GM12878 (cell line): ENCODE measurements at regions not wholly inside any gene's neighbourhood (a gene's known extent, or its start where the extent isn't known, plus 50 kb on each side); places are given as distances from the start of the nearest gene placed in this dataset.

Experiments used
- ATF3 ChIP-seq: IDR thresholded peaks from 2 replicates; pipeline ENCODE4 v1.6.1; 2011; ENCODE audit warnings: low read depth, mild to moderate bottlenecking, low read length, moderate library complexity, borderline replicate concordance; ENCODE audit errors: extremely low read depth
- BACH1 ChIP-seq: fragments of 450-650 bp; IDR thresholded peaks from 2 replicates; pipeline ENCODE4 v1.6.1; 2017; ENCODE audit warnings: mild to moderate bottlenecking, borderline replicate concordance
- BHLHE40 ChIP-seq, 2 experiments: fragments of 450-650 bp in 1 of 2; IDR thresholded peaks; 2 replicates each; pipeline ENCODE4 v1.6.1; 2011 to 2017; ENCODE audit warnings: low read depth in 2 of 2, borderline replicate concordance in 1 of 2, improper control_type of control experiment in 1 of 2, low read length in 1 of 2, mild to moderate bottlenecking in 1 of 2
- CREB1 ChIP-seq: IDR thresholded peaks from 2 replicates; pipeline ENCODE4 v1.6.1; 2012; ENCODE audit warnings: low read depth, mild to moderate bottlenecking, inconsistent platforms
- DPF2 ChIP-seq: fragments of 450-650 bp; IDR thresholded peaks from 2 replicates; pipeline ENCODE4 v1.6.1; 2017; ENCODE audit warnings: mild to moderate bottlenecking
- EED ChIP-seq: sonication (generic); IDR thresholded peaks from 2 replicates; pipeline ENCODE4 v1.6.1; 2016; ENCODE audit warnings: antibody characterized with exemption, low read depth
- ETV6 ChIP-seq, 2 experiments: fragments of 450-650 bp in 1 of 2; IDR thresholded peaks in 1 of 2; conservative IDR thresholded peaks in 1 of 2; 2 replicates each; pipeline ENCODE4 v1.6.1; 2014; ENCODE audit warnings: antibody characterized with exemption in 1 of 2, borderline replicate concordance in 1 of 2, low read depth in 1 of 2, mild to moderate bottlenecking in 1 of 2, moderate library complexity in 1 of 2
- FOXM1 ChIP-seq: IDR thresholded peaks from 2 replicates; pipeline ENCODE4 v1.6.1; 2012; ENCODE audit warnings: low read depth, mild to moderate bottlenecking, inconsistent platforms, low read length, moderate library complexity
- GATAD2B ChIP-seq: fragments of 450-650 bp; conservative IDR thresholded peaks from 2 replicates; pipeline ENCODE4 v1.6.1; 2017; ENCODE audit warnings: low read depth, mild to moderate bottlenecking, moderate library complexity
- HDAC6 ChIP-seq: fragments of 200-600 bp; sonication (generic); IDR thresholded peaks from one replicate; pipeline ENCODE4 v1.8.0; 2017; ENCODE audit warnings: antibody characterized with exemption; ENCODE audit not compliant: unreplicated experiment
- IKZF1 ChIP-seq: fragments of 450-650 bp; conservative IDR thresholded peaks from 2 replicates; pipeline ENCODE4 v1.6.1; 2017; ENCODE audit warnings: antibody characterized with exemption, mild to moderate bottlenecking
- IRF4 ChIP-seq: IDR thresholded peaks from 2 replicates; pipeline ENCODE4 v1.6.1; 2011; ENCODE audit warnings: low read depth, low read length
- MEF2A ChIP-seq: IDR thresholded peaks from 2 replicates; pipeline ENCODE4 v1.6.1; 2011; ENCODE audit warnings: low read depth, mild to moderate bottlenecking, low read length, moderate library complexity; ENCODE audit not compliant: insufficient read depth
- MEF2B ChIP-seq: fragments of 450-650 bp; IDR thresholded peaks from 2 replicates; pipeline ENCODE4 v1.6.1; 2018; ENCODE audit warnings: mild to moderate bottlenecking, moderate library complexity; ENCODE audit not compliant: partially characterized antibody, poor library complexity, severe bottlenecking
- MYC ChIP-seq: IDR thresholded peaks from 2 replicates; pipeline ENCODE4 v1.6.1; 2011; ENCODE audit warnings: mild to moderate bottlenecking, low read length, moderate library complexity, inconsistent platforms; ENCODE audit not compliant: insufficient read depth, insufficient replicate concordance, insufficient read length, severe bottlenecking
- NKRF ChIP-seq: fragments of 450-650 bp; conservative IDR thresholded peaks from 2 replicates; pipeline ENCODE4 v1.6.1; 2017; ENCODE audit warnings: mild to moderate bottlenecking, moderate library complexity
- NR2F1 ChIP-seq: fragments of 450-650 bp; conservative IDR thresholded peaks from 2 replicates; pipeline ENCODE4 v1.6.1; 2017; ENCODE audit warnings: mild to moderate bottlenecking
- PML ChIP-seq: IDR thresholded peaks from 2 replicates; pipeline ENCODE4 v1.6.1; 2012; ENCODE audit warnings: low read length, inconsistent platforms
- RELB ChIP-seq: fragments of 450-650 bp; IDR thresholded peaks from 2 replicates; pipeline ENCODE4 v1.6.1; 2017; ENCODE audit warnings: low read depth, mild to moderate bottlenecking, moderate library complexity
- SMC3 ChIP-seq: IDR thresholded peaks from 2 replicates; pipeline ENCODE4 v1.6.1; 2011; ENCODE audit warnings: low read length, improper control_type of control experiment, borderline replicate concordance
- STAT3 ChIP-seq: IDR thresholded peaks from 2 replicates; pipeline ENCODE4 v1.6.1; 2011; ENCODE audit warnings: low read depth, low read length, improper control_type of control experiment
- USF2 ChIP-seq: IDR thresholded peaks from 2 replicates; pipeline ENCODE4 v1.6.1; 2011; ENCODE audit warnings: low read depth, low read length, improper control_type of control experiment, borderline replicate concordance
- ZNF24 ChIP-seq: fragments of 450-650 bp; IDR thresholded peaks from 2 replicates; pipeline ENCODE4 v1.6.1; 2017; ENCODE audit warnings: antibody characterized with exemption, mild to moderate bottlenecking
- TF ChIP-seq, protein P1 (sequence below): IDR thresholded peaks from 2 replicates; pipeline ENCODE4 v1.6.1; 2012; ENCODE audit warnings: low read depth, low read length, improper control_type of control experiment

GRCh38 chr5:173743641-173744343 is 127.3 kb upstream of the BOD1 start (continued):
- TF ChIP-seq IKZF1 (peak; percentile 86), HDAC6 (no peak), STAT3 (no peak), BACH1 (no peak), ZNF24 (peak; percentile 50; the same call in 1 of the 2 replicates), MEF2B (peak; percentile 65), EED (peak; percentile 98), SMC3 (peak; percentile 5; the same call in 1 of the 2 replicates), ETV6 (conservative IDR thresholded peaks at IDR 0.05 in 1 of 2, IDR thresholded peaks at IDR 0.05 in 1 of 2; ENCODE audit: borderline replicate concordance in 1 of 2, low read depth in 1 of 2) (peak in 1 of 2 experiments; percentile 64; a peak in 1 of 4 replicates), ATF3 (peak; percentile 45; the same call in 1 of the 2 replicates), RELB (peak; percentile 76), IRF4 (peak; percentile 54; the same call in 1 of the 2 replicates), PML (no peak), MYC (no peak), MEF2A (peak; percentile 95), FOXM1 (peak; percentile 80), GATAD2B (no peak), NKRF (no peak), CREB1 (peak; percentile 32; the same call in 1 of the 2 replicates), BHLHE40 (IDR thresholded peaks at IDR 0.05; ENCODE audit: borderline replicate concordance in 1 of 2, low read depth in 2 of 2, low read length in 1 of 2) (peak; percentile 68 to 72; a peak in 2 of 4 replicates), USF2 (peak; percentile 57; the same call in 1 of the 2 replicates), DPF2 (peak; percentile 47; the same call in 1 of the 2 replicates), NR2F1 (0 out of 2 replicates have a peak, but pooled peaks have one; percentile 52)
- TF ChIP-seq, protein P1, sequence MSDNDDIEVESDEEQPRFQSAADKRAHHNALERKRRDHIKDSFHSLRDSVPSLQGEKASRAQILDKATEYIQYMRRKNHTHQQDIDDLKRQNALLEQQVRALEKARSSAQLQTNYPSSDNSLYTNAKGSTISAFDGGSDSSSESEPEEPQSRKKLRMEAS, result peak; percentile 59; the same call in 1 of the 2 replicates
